Vagina (tissue), 2 donors: ENCODE measurements at regions not wholly inside any gene's neighbourhood (a gene's known extent, or its start where the extent isn't known, plus 50 kb on each side); places are given as distances from the start of the nearest gene placed in this dataset.

Source experiments
- CTCF ChIP-seq, 3 experiments: fragments of 450-650 bp in 2 of 3; fragments of 200-600 bp in 1 of 3; sonication (generic) in 1 of 3; IDR thresholded peaks; one replicate each; pipeline ENCODE4 v1.5.1; 2017 to 2019; ENCODE audit warnings: antibody characterized with exemption in 3 of 3, mild to moderate bottlenecking in 2 of 3, moderate library complexity in 2 of 3
- POLR2A ChIP-seq, 2 donors: fragments of 450-650 bp; IDR thresholded peaks; one replicate each; pipeline ENCODE4 v1.6.1; 2017; ENCODE audit warnings: antibody characterized with exemption in 2 of 2, mild to moderate bottlenecking in 2 of 2, moderate library complexity in 2 of 2

GRCh38 chr2:8172661-8173060 lies 509.2 kb upstream of the ID2 start:
- TF ChIP-seq CTCF (IDR thresholded peaks at IDR 0.05) = no peak
- TF ChIP-seq POLR2A (IDR thresholded peaks at IDR 0.05) = no peak
